RPMI7951 (cell line): ENCODE measurements at regions not wholly inside any gene's neighbourhood (a gene's known extent, or its start where the extent isn't known, plus 50 kb on each side); places are given as distances from the start of the nearest gene placed in this dataset.
"Not testable (repeated sequence)": the region's sequence is repeated elsewhere in the genome, so short reads cannot be mapped to it uniquely, and the experiment has no call there.

Experiments
- DNase-seq: peaks from one replicate; pipeline ENCODE4 v3.0.0-alpha.2; 2012; ENCODE audit warnings: low read depth

DNA sequence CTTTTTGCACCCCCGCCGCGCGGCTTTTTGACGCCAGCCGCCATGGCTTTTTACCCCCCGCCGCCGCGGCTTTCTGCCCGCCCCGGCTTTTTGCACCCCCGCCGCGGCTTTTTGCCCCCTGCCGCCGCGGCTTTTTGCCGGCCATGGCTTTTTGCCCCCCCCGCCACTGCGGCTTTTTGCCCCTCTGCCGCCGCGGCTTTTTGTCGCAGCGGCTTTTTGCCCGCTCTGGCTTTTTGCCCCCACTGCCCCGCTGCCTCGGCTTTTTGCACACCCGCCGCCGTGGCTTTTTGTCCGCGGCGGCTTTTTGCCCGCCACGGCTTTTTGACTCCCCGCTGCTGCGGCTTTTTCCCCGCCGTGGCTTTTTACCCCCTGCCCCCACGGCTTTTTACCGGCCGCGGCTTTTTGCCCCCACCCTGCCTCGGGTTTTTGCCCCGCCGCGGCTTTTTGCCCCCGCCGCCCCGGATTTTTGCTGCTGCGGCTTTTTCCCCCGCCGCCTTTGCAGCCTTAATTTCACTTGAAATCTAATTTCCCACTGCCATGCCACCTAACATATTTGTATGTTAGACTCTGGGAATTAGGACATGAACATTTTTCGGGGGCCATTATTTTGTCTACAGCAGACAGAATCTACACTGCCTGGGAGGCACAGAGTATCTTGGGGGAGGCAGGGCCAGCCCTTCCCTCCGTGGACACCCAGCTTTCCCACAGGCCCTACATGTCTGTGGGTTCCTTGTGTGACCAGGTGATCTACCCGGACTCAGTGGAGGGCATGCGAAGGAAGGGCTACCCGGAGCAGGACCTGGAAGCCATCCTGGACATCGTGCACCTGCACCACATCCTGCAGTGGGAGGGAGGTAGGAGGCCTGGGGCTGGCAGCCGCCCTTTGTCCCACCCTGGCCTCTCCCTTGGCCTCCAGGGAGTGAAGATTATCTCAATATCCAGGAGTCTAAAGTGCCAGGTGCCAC lies 3031.0 kb upstream of the TEKT4 start:
- DNase-seq, result no peak

DNA sequence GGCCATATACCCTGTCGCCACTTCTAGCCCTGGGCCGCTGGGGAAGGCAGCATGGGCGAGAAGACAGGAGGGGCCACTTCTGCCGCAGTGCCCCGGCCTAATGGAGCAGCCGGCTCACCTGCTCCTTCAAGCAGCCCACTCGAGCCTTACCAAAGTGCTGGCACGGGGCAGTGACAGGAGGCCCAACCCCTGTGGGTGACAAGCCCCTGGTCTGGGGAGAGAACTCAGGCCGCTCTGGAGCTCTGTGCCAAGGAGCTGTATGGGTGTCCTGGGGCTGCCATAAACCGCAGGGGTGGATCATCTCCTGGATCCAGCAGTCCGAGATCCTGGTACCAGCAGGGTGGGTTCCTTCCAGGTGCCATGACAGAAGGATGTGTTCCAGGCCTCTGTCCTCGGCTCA lies 3029.0 kb upstream of the TEKT4 start:
- DNase-seq, result not testable (repeated sequence)

DNA sequence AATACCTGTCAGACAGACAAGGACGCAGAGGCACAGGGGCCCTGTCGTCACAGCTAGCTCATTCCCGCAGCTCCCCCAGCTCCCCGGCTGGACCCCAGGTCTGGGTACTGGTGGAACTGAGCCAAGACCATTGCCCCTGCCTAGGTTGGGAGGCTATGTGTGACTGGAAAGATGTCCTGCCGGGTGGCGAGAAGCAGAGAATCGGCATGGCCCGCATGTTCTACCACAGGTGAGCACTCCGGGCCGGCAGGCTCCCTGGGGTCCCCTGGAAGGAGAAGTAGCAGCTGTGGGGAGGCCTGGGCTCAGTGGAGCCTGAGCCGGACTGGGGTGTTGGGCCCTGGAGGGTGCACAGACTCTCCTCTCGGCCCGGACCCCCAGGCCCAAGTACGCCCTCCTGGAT lies 3028.3 kb upstream of the TEKT4 start:
- not testable (repeated sequence) for DNase-seq

DNA sequence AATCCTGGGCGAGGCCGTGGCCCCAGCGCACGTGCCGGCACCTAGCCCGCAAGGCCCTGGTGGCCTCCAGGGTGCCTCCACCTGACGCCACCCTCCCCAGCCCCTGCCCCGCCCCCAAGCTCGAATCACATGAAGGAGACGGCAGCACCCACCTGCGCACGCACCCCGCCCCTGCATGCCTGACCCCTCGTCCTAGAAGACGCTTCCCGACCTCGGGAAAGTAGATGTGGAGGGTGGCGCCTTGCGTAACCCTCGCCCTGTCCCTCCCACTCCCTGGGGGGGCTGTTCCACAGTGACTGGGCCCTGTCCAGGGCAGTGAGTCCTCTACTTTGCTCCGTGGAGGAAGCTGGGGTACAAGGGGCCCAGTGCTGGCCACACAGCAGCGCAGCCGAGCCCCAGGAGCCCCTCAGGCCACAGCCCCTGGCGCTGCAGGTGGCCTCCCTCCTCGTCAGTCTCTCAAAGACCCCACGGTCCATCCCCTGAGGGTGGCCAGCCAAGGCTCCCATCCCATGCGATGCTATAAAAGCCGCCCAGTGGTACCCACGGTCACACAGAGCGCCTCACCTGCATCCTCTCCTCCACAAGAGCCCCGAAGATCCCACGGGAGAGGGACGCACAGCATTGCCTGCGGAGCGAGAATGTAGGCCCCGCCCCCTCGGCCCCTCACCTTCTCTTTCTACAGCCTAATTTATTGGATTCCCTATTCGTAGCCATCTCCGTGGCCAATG lies 3027.3 kb upstream of the TEKT4 start:
- not testable (repeated sequence) for DNase-seq

DNA sequence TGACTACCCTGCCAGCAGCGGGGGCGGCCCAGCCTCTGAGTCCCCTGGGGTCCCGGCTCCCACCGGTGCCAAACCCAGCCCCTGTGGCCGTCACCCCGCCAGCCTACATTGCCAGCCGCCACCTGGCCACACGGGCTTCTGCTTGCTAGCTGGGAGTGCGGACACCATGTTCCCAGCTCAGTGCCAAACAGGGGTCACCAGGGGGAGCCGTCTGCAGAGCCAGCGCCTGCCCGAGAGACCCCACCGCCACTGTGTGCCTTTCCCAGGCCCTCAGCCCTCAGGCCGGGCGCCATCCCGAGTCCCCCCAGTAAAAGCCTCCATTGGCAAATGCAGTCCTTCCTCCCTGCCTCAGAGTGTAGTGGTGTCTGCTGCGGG lies 3026.8 kb upstream of the TEKT4 start:
- DNase-seq, result not testable (repeated sequence)

DNA sequence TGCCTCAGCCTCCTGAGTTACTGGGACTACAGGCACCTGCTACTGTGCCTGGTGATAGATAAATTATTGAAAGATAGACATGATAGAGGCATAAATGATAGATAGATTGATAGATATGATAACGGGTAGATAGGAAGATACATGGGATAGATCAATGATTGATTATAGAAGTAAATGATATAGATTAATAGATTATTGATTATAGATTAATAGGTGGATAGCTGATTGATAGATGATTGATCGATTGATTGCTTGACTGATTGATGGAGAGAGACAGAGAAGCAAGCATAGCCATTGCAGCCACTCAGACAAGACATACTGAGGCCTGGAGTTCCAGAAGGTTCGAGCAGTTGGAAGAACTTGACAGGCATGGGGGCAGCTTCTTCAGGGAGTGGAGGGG lies 3024.8 kb upstream of the TEKT4 start:
- not testable (repeated sequence) for DNase-seq

DNA sequence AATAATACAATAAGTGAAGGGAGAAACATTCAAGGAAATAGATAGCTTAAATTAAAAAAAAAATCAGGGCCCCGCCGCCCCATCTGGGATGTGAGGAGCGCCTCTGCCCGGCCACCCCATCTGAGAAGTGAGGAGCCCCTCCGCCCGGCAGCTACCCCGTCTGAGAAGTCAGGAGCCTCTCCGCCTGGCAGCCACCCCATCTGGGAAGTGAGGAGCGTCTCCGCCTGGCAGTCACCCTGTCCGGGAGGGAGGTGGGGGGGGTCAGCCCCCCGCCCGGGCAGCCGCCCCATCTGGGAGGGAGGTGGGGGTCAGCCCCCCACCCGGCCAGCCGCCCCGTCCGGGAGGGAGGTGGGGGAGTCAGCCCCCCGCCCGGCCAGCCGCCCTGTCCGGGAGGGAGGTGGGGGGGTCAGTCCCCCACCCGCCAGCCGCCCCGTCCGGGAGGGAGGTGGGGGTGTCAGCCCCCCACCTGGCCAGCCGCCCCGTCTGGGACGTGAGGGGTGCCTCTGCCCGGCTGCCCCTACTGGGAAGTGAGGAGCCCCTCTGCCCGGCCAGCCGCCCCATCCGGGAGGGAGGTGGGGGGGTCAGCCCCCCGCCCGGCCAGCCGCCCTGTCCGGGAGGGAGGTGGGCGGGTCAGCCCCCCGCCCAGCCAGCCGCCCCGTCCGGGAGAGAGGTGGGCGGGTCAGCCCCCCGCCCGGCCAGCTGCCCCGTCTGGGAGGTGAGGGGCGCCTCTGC lies 3019.4 kb upstream of the TEKT4 start:
- not testable (repeated sequence) for DNase-seq

DNA sequence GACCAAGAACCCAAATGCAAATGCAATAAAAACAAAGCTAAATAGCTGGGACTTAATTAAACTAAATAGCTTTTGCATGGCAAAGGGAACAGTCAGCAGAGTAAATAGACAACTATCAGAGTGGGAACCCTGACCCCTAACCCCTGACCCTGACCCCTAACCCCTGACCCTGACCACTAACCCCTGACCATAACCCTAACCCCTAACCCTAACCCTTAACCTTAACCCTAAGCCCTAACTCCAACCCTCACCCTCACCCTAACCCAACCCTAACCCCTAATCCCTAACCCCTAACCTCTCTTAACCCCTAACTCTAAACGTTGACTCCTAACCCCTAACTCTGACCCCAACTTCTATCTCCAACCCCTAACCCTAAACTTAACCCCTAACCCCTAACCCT lies 3014.3 kb upstream of the TEKT4 start:
- DNase-seq, result not testable (repeated sequence)

DNA sequence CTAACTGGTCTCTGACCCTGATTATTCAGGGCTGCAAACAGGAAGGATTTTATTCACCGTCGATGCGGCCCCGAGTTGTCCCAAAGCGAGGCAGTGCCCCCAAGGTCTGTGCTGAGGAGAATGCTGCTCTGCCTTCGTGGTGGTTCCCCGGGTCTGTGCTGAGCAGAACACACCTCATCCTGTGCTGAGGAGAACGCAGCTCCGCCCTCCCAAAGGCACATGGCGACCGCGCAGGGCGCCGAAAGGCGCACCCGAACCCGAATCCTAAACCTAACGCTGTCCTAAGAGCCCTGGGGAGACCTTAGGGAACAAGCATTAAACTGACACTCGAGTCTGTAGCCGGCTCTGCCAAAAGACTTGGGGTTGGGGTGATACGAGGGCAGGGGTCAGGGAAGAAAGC lies 3013.5 kb upstream of the TEKT4 start:
- DNase-seq, result not testable (repeated sequence)

DNA sequence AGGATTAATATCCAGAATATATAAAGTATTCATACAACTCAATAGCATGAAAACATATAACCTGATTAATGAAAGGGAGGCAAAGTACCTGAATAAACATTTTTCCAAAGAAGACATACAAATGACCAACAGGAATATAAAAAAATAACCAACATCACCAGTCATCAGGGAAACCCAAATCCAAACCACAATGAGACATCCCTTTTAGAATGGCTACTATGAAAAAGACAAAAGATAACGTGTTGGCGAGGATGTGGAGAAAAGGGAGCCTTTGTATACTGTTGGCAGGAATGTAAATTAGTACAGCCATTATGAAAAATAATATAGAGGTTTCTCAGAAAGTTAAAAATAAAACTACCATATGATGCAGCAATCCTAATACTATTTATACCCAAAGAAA lies 2999.5 kb upstream of the TEKT4 start:
- DNase-seq, result not testable (repeated sequence)

DNA sequence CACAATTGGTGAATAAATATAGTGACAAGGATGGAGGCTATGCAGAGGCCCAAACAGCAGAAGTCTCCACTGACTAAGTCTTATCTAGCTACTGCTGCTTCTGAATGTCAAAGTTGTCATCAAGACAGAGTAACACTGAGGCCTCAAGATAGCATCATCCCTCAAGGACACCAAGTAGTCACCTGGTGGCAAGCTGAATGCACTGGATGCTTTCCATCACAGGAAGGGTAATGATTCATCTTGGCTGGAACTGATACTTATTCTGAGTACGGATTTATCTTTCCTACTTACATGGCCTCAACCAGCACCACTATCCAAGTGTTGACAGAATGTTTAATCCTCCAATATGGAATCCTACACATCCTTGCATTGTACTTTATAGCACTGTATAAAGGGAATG lies 2997.8 kb upstream of the TEKT4 start:
- not testable (repeated sequence) for DNase-seq

DNA sequence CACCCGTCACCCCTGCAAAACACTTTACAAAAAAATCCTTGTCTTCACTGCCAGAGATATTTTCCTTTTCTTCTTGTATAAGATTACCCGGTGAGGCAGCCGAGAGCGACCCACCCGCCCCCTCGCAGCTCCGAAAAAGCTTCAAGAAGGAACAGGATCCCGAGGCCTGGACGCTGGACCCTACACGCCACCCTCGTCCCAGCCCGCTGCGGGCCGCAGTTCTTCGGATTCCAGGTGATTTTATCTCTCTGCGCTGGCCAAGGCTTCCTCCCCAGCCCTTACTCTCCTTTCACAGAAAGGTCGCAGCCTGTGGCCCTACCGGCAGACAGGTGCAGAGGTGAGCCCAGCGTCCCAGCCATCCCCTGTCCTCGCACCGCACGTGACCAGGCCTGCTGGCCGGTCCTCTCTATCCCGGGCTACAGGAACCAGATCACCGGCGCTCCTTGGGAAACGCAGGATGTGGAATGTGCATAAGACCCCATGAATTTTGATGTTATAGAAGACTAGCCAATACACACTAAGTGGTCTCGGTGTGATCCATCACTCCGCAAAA lies 2993.5 kb upstream of the TEKT4 start:
- not testable (repeated sequence) for DNase-seq

DNA sequence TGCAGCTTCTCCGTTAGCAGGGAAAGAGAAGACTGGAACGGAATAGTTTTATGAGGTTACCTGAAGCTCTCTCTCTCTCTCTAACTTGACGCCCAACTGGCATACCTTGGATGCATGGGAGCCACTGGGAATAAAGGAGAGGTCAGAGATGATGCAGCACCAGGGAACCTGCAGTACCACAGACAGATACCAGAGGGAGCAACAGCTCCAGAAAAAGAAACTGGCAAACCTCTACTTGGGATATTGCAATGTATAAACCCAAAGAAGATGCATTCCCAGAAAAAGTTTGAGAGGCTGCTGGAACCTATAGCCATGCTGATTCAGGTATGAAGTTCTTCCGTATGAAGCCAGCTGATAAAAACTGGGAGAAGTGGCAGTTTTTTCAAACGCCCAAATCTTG lies 2976.1 kb upstream of the TEKT4 start:
- DNase-seq, result not testable (repeated sequence)

DNA sequence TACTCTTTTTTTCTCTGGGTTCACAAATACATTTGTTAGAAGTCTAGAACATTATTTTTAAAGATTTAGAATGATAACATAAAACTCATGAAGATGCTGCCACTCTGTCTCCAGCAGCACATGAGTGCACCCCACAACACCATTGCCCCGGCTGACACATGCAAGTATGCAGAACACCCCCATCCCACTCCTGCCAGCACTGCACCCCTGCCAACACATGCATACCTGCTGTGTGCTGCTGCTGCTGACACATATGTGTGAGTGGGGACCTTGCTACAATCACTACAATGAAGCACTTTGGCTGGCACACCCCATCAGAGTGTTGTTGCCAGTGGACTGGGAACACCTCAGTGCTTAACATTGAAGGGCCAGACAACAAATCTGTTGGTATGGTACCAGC lies 2953.6 kb upstream of the TEKT4 start:
- DNase-seq, result not testable (repeated sequence)
